ENCODE measurements at regions not wholly inside any gene's neighbourhood (a gene's known extent, or its start where the extent isn't known, plus 50 kb on each side); places are given as distances from the start of the nearest gene placed in this dataset.
"Not testable (repeated sequence)": the region's sequence is repeated elsewhere in the genome, so short reads cannot be mapped to it uniquely, and the experiment has no call there.

DNA sequence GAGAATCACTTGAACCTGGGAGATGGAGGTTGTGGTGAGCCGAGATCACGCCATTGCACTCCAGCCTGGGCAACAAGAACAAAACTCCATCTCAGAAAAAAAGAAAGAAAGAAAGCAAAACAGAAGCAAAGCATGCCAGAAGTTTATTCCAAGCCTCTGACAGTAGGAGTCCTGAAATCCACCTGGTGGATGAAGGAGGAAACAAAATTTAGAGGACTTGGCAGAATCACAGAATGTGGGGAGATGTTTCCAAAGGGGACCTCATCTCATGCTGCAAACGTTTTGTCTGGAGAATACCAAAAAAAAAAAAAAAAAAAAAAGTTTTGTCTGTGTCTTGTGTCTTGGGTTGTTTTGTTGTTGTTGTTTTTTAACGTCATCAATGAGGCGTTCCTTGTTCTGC, 141.1 kb upstream of the RRN3 start:
- TF ChIP-seq, protein P1, sequence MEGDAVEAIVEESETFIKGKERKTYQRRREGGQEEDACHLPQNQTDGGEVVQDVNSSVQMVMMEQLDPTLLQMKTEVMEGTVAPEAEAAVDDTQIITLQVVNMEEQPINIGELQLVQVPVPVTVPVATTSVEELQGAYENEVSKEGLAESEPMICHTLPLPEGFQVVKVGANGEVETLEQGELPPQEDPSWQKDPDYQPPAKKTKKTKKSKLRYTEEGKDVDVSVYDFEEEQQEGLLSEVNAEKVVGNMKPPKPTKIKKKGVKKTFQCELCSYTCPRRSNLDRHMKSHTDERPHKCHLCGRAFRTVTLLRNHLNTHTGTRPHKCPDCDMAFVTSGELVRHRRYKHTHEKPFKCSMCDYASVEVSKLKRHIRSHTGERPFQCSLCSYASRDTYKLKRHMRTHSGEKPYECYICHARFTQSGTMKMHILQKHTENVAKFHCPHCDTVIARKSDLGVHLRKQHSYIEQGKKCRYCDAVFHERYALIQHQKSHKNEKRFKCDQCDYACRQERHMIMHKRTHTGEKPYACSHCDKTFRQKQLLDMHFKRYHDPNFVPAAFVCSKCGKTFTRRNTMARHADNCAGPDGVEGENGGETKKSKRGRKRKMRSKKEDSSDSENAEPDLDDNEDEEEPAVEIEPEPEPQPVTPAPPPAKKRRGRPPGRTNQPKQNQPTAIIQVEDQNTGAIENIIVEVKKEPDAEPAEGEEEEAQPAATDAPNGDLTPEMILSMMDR (IDR thresholded peaks at IDR 0.05) = not testable (repeated sequence)
- TF ChIP-seq POLR2A (IDR thresholded peaks at IDR 0.05) = not testable (repeated sequence)
